SU-DHL-6 (cell line): ENCODE measurements at regions not wholly inside any gene's neighbourhood (a gene's known extent, or its start where the extent isn't known, plus 50 kb on each side); places are given as distances from the start of the nearest gene placed in this dataset.

Experiments
- H2AFZ ChIP-seq: fragments of 200-600 bp; sonication (generic); 2 replicates; pipeline ENCODE4 v1.6.1; 2014; ENCODE audit warnings: low read depth, mild to moderate bottlenecking, moderate library complexity, mixed read lengths, antibody characterized with exemption, low read length; ENCODE audit not compliant: severe bottlenecking
- H3F3A ChIP-seq: fragments of 200-600 bp; shearing (Covaris generic); 2 replicates; pipeline ENCODE4 v1.6.0; 2016; ENCODE audit warnings: antibody characterized with exemption, mild to moderate bottlenecking; ENCODE audit not compliant: insufficient read depth
- H3K27ac ChIP-seq: fragments of 200-600 bp; sonication (generic); 2 replicates; pipeline ENCODE4 v1.5.1; 2016; ENCODE audit warnings: low read depth, mild to moderate bottlenecking, low read length, moderate library complexity, mixed read lengths
- H3K27me3 ChIP-seq: fragments of 200-600 bp; sonication (generic), shearing (Covaris generic); 2 replicates; pipeline ENCODE4 v1.6.0; 2014; ENCODE audit warnings: mild to moderate bottlenecking, low read length
- H3K36me3 ChIP-seq: fragments of 200-600 bp; sonication (generic); 2 replicates; pipeline ENCODE4 v1.6.1; 2014; ENCODE audit warnings: mild to moderate bottlenecking, low read length, mixed read lengths
- H3K4me2 ChIP-seq: fragments of 300-600, 200-600 bp; shearing (Covaris generic), sonication (generic); 2 replicates; pipeline ENCODE4 v1.6.0; 2014; ENCODE audit warnings: low read length, low read depth, mild to moderate bottlenecking; ENCODE audit not compliant: poor library complexity, severe bottlenecking
- H3K4me3 ChIP-seq: fragments of 200-600 bp; sonication (generic); 2 replicates; pipeline ENCODE4 v1.5.1; 2014; ENCODE audit warnings: antibody characterized with exemption, low read length, mild to moderate bottlenecking, mixed read lengths; ENCODE audit not compliant: insufficient read depth, poor library complexity, severe bottlenecking
- H3K79me2 ChIP-seq: fragments of 200-600 bp; sonication (generic); 2 replicates; pipeline ENCODE4 v1.6.1; 2014; ENCODE audit warnings: mild to moderate bottlenecking, low read length, moderate library complexity; ENCODE audit not compliant: insufficient read depth
- H3K9ac ChIP-seq: fragments of 200-600 bp; sonication (generic); 2 replicates; pipeline ENCODE4 v1.7.0; 2014; ENCODE audit warnings: mild to moderate bottlenecking, low read length
- H3K9me2 ChIP-seq: fragments of 200-600 bp; sonication (generic); replicated peaks from 2 replicates; pipeline ENCODE4 v1.6.1; 2014; ENCODE audit warnings: low read length; ENCODE audit not compliant: insufficient read depth
- H3K9me3 ChIP-seq: fragments of 200-600 bp; sonication (generic); 2 replicates; pipeline ENCODE4 v1.6.1; 2014; ENCODE audit warnings: low read length, mixed read lengths; ENCODE audit not compliant: insufficient read depth
- H4K20me1 ChIP-seq: fragments of 200-600 bp; sonication (generic); 2 replicates; pipeline ENCODE4 v1.6.1; 2014; ENCODE audit warnings: low read depth, mild to moderate bottlenecking, antibody characterized with exemption, low read length, moderate library complexity, mixed read lengths
- EZH2phosphoT487 ChIP-seq: fragments of 200-600 bp; sonication (generic), shearing (Covaris generic); conservative IDR thresholded peaks from 2 replicates; pipeline ENCODE4 v1.6.1; 2018; ENCODE audit warnings: mild to moderate bottlenecking, antibody characterized with exemption, low read length, moderate library complexity, mixed read lengths
- TF ChIP-seq, protein P1 (sequence below): fragments of 200-600 bp; sonication (generic); IDR thresholded peaks from one replicate; pipeline ENCODE4 v1.5.1; 2017; ENCODE audit warnings: antibody characterized with exemption, mild to moderate bottlenecking, low read length, moderate library complexity; ENCODE audit not compliant: insufficient read depth, poor library complexity, severe bottlenecking

DNA sequence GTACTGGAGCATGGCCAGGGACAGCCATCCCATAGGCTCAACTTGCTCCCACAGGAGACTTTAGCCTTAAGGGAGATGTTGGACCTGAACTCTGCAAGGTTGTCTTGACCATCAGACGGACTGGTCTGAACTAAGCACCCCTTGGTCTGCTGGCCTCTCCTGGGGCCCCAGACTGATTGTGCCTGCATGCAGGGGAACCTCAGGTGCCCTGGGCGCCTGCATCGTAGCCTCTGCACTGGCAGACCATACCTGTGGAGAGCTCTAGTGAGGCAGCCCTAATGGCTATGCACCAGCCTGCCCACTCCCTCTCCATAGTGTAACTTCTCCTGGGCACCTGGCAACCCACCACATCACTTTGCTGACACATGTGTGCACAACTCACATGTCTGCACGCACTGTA lies 395.6 kb downstream of the ZPLD1 start:
- Histone ChIP-seq H3K79me2 (no peaks in the 10 kb centered on the region), H3K27me3 (no peaks in the 10 kb centered on the region), H3K27ac (no peak overlapping the region), H3K9me2 (no peaks in the 10 kb centered on the region), H3K4me2 (no peak overlapping the region), H3K9ac (no peak overlapping the region), H3K4me3 (no peak overlapping the region), H3K9me3 (no peaks in the 10 kb centered on the region), H4K20me1 (no peaks in the 10 kb centered on the region), H3F3A (no peaks in the 10 kb centered on the region), H2AFZ (no peak overlapping the region), H3K36me3 (no peaks in the 10 kb centered on the region)
- TF ChIP-seq, protein P1, sequence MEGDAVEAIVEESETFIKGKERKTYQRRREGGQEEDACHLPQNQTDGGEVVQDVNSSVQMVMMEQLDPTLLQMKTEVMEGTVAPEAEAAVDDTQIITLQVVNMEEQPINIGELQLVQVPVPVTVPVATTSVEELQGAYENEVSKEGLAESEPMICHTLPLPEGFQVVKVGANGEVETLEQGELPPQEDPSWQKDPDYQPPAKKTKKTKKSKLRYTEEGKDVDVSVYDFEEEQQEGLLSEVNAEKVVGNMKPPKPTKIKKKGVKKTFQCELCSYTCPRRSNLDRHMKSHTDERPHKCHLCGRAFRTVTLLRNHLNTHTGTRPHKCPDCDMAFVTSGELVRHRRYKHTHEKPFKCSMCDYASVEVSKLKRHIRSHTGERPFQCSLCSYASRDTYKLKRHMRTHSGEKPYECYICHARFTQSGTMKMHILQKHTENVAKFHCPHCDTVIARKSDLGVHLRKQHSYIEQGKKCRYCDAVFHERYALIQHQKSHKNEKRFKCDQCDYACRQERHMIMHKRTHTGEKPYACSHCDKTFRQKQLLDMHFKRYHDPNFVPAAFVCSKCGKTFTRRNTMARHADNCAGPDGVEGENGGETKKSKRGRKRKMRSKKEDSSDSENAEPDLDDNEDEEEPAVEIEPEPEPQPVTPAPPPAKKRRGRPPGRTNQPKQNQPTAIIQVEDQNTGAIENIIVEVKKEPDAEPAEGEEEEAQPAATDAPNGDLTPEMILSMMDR: no peak
- TF ChIP-seq EZH2phosphoT487: no peak

DNA sequence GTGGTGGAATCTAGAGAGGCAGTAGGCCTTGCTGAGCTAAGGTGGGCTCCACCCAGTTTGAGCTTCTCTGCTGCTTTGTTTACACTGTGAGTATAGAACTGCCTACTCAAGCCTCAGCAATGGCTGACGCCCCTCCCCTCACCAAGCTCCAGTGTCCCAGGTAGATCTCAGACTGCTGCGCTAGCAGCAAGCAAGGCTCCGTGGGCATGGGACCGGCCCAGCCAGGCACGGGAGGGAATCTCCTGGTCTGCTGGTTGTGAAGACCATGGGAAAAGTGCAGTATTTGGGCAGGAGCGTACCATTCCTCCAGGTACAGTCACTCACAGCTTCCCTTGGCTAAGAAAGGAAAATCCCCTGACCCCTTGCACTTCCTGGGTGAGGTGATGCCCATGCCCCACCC lies 407.1 kb downstream of the ZPLD1 start:
- Histone ChIP-seq H3K27me3 (no peaks in the 10 kb centered on the region), H3K79me2 (no peaks in the 10 kb centered on the region), H3K9me3 (no peaks in the 10 kb centered on the region), H4K20me1 (no peaks in the 10 kb centered on the region), H3K27ac (no peak overlapping the region), H3K4me2 (no peak overlapping the region), H3K9ac (no peak overlapping the region), H3K36me3 (no peaks in the 10 kb centered on the region), H3F3A (no peaks in the 10 kb centered on the region), H2AFZ (no peak overlapping the region), H3K9me2 (no peaks in the 10 kb centered on the region), H3K4me3 (no peak overlapping the region)
- no peak for TF ChIP-seq EZH2phosphoT487
- TF ChIP-seq, protein P1: no peak

DNA sequence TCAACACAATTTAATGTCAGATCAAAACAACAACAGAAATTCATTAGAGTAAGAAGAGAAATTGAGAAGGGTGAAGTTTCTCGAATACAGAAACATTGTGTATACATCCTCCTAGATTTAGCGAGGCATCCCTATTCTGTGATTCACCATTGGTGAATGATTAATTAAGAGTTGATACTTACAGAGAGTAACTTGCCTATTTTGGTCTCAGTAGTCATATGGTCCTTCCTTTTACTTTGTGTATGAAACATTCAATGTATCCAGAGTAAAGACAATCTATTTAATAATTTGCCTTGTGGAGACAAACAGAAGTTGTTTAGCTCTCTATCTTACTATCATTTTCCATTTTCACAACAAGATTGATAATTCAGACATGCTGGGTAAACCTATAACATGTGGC lies 432.0 kb downstream of the ZPLD1 start:
- TF ChIP-seq, protein P1: no peak
- no peak for TF ChIP-seq EZH2phosphoT487
- H3K9me3 ChIP-seq: no peaks in the 10 kb centered on the region
- no peak overlapping the region for H2AFZ ChIP-seq
- no peaks in the 10 kb centered on the region for H3K79me2 ChIP-seq
- no peak overlapping the region for H3K27ac ChIP-seq
- H3K4me3 ChIP-seq: no peak overlapping the region
- no peaks in the 10 kb centered on the region for H3K27me3 ChIP-seq
- no peak overlapping the region for H3K4me2 ChIP-seq
- no peak overlapping the region for H3K9ac ChIP-seq
- H4K20me1 ChIP-seq: no peaks in the 10 kb centered on the region
- no peaks in the 10 kb centered on the region for H3K9me2 ChIP-seq
- no peaks in the 10 kb centered on the region for H3F3A ChIP-seq
- no peaks in the 10 kb centered on the region for H3K36me3 ChIP-seq
